ENCODE measurements at regions not wholly inside any gene's neighbourhood (a gene's known extent, or its start where the extent isn't known, plus 50 kb on each side); places are given as distances from the start of the nearest gene placed in this dataset.

DNA sequence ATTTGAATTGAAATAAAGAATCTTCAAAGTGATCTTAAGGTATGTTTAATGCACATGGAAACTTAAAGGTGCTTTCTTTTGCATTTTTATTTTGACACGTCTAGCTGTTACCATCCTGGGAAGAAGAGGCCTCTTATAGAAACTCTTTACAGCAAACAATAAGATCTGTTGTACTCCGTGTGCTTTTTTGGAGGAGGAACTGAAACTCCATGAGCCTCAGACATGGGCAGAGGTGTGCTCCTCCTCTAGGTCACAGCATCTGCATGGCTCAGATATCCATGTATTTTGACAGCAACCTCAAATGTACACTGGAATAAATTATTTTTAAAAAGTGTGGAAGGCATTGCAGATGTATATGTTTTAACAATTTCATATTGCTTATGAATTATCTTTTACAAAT is 783.3 kb upstream of the SALL3 start:
- TF ChIP-seq, protein P1, sequence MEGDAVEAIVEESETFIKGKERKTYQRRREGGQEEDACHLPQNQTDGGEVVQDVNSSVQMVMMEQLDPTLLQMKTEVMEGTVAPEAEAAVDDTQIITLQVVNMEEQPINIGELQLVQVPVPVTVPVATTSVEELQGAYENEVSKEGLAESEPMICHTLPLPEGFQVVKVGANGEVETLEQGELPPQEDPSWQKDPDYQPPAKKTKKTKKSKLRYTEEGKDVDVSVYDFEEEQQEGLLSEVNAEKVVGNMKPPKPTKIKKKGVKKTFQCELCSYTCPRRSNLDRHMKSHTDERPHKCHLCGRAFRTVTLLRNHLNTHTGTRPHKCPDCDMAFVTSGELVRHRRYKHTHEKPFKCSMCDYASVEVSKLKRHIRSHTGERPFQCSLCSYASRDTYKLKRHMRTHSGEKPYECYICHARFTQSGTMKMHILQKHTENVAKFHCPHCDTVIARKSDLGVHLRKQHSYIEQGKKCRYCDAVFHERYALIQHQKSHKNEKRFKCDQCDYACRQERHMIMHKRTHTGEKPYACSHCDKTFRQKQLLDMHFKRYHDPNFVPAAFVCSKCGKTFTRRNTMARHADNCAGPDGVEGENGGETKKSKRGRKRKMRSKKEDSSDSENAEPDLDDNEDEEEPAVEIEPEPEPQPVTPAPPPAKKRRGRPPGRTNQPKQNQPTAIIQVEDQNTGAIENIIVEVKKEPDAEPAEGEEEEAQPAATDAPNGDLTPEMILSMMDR (IDR thresholded peaks at IDR 0.05) = no peak
- no peak for TF ChIP-seq POLR2A (IDR thresholded peaks at IDR 0.05)
- no peaks in the 10 kb centered on the region for H3K36me3 ChIP-seq

DNA sequence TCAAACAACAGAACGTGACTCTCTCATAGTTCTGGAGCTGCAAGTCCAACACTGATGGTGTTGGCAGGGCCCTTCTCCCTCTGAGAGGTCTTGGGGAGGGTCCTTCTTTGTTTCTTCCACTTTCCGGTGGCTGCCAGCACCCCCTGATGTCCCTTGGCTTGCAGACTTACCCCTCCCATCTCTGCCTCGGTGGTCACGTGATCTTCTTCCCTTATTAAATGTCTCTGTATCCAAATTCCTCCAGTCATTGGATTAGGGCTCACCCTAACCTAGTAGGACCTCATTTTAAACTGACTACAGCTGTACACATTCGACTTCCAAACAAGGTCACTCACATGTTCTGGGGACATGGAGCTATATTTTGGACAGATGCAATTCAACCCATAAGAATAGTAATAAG is 780.6 kb upstream of the SALL3 start:
- Histone ChIP-seq H3K4me3 (no peak overlapping the region), H3K27ac (no peak overlapping the region), H3K4me1 (no peaks in the 10 kb centered on the region), H3K27me3 (no peaks in the 10 kb centered on the region), H3K9me3 (no peaks in the 10 kb centered on the region), H3K36me3 (no peaks in the 10 kb centered on the region)
- DNase-seq = no peak
- TF ChIP-seq, protein P1 (IDR thresholded peaks at IDR 0.05) = no peak
- TF ChIP-seq POLR2A (IDR thresholded peaks at IDR 0.05) = no peak

More for the DNA sequence above, 783.3 kb upstream of the SALL3 start:
- no peak for DNase-seq
- Histone ChIP-seq H3K27me3 (no peaks in the 10 kb centered on the region), H3K4me3 (no peak overlapping the region), H3K27ac (no peak overlapping the region), H3K4me1 (no peaks in the 10 kb centered on the region), H3K9me3 (no peaks in the 10 kb centered on the region)

DNA sequence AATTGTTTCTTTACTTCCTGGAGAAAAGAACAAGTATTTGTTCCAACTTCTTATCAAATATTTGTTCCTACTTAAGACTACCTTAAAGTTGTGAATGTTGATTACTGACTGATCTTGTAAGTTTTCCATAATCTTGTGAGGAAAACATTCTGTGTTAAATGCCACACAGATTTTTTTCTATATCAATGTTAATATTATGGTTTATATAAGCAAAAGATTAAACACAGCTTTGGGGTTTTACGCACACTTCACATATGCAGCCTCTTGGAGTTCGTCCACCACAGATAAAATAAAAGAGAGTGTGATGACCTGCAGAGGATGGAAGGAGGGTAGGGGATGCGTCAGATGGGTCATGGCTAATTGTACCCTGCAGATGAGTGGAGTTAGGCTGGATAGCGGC is 780.0 kb upstream of the SALL3 start:
- no peaks in the 10 kb centered on the region for H3K4me1 ChIP-seq
- no peak overlapping the region for H3K27ac ChIP-seq
- TF ChIP-seq, protein P1 (IDR thresholded peaks at IDR 0.05) = no peak
- TF ChIP-seq POLR2A (IDR thresholded peaks at IDR 0.05) = no peak
- H3K9me3 ChIP-seq = no peaks in the 10 kb centered on the region
- H3K27me3 ChIP-seq = no peaks in the 10 kb centered on the region
- H3K36me3 ChIP-seq = no peaks in the 10 kb centered on the region
- DNase-seq = no peak
- no peak overlapping the region for H3K4me3 ChIP-seq

DNA sequence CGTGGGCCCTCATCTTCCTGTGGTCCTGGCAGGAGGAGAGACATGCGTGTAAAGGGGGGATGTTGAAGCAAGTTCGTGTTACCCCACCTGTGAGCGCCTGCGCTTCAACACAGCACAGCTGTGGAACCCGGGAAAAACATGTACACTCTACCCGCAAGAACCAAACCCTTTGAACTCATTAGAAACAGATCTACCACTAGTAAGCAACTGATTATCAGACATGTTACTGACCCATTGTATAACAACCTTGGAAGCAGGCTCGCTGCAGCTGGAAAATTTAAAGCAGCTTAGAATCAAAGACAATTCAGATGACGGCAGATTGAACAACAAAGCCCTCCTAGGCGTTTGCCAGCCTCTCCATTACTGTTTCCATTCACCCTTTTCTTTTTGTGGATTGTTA is 771.7 kb upstream of the SALL3 start:
- no peak overlapping the region for H3K4me3 ChIP-seq
- DNase-seq = no peak
- no peak overlapping the region for H3K27ac ChIP-seq
- H3K4me1 ChIP-seq = no peaks in the 10 kb centered on the region
- H3K36me3 ChIP-seq = no peaks in the 10 kb centered on the region
- H3K27me3 ChIP-seq = no peaks in the 10 kb centered on the region
- H3K9me3 ChIP-seq = peaks cover 0 to 8% (median 0%) of the 10 kb centered on the region in 4 donors
- TF ChIP-seq, protein P1 (IDR thresholded peaks at IDR 0.05) = no peak
- TF ChIP-seq POLR2A (IDR thresholded peaks at IDR 0.05) = no peak

DNA sequence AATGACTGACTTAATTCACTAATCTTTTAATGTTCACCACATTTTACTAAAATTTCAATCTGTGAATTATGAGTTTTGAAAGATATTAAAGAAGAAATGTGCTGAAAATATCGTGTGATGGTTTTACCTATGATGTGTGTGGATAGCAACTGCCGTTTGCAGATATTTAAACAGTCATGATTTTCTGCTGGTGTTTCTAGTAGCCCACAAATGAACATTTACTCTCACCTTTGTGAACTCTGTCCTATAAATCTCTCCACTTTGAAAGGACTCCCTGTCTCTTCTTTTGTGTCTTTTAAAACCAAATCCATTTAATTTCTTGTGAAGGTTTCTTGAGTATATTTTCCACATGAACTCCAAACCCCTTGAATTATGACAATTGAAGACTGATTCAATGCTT is 771.2 kb upstream of the SALL3 start:
- Histone ChIP-seq H3K4me3 (no peak overlapping the region), H3K9me3 (peaks cover 0 to 8% (median 0%) of the 10 kb centered on the region in 4 donors), H3K36me3 (no peaks in the 10 kb centered on the region), H3K4me1 (no peaks in the 10 kb centered on the region), H3K27me3 (no peaks in the 10 kb centered on the region), H3K27ac (no peak overlapping the region)
- no peak for DNase-seq
- TF ChIP-seq, protein P1 (IDR thresholded peaks at IDR 0.05) = no peak
- TF ChIP-seq POLR2A (IDR thresholded peaks at IDR 0.05) = no peak

DNA sequence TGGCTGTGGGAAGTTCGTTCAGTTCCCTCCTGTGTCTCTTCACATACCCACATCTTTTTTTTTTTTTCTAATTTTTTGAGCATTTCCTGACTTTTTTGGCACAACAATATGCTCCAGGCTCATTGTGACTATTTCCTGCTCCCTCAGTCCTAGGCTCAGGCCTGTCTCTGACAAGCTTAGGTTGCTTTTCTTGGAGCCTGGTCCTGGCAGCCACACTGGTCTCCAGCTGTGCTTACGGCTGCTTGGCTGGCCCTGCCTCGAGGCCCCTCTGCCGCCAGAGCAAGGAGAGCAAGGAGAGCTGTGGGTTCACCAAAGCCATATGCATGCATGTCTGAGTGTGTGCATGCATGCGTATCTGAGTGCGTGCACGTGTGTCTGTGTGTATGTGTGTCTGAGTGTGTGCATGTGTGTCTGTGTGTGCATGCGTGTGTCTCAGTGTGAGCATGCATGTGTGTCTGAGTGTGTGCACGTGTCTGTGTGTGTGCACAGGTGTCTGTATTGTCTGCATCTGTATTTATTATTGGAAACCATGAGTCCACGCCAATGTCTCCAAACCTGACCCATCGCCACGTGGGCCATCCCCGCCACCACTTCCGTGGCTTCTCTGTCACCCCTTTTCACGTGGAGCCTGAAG is 766.1 kb upstream of the SALL3 start:
- Histone ChIP-seq H3K4me3 (no peak overlapping the region), H3K27me3 (no peaks in the 10 kb centered on the region), H3K4me1 (no peaks in the 10 kb centered on the region), H3K27ac (no peak overlapping the region), H3K36me3 (no peaks in the 10 kb centered on the region), H3K9me3 (peaks cover 0 to 14% (median 0%) of the 10 kb centered on the region in 4 donors)
- TF ChIP-seq POLR2A (IDR thresholded peaks at IDR 0.05) = no peak
- TF ChIP-seq, protein P1 (IDR thresholded peaks at IDR 0.05) = no peak
- DNase-seq = no peak
